SHP77 (cell line): ENCODE measurements at regions not wholly inside any gene's neighbourhood (a gene's known extent, or its start where the extent isn't known, plus 50 kb on each side); places are given as distances from the start of the nearest gene placed in this dataset.

ENCODE experiments used
- DNase-seq, 2 experiments: peaks; one replicate each; lab custom pipeline; 2025; lab: John Stamatoyannopoulos, UW

GRCh38 chr11:134478176-134478575 is 66.1 kb upstream of the B3GAT1 start:
- no peak for DNase-seq

DNA sequence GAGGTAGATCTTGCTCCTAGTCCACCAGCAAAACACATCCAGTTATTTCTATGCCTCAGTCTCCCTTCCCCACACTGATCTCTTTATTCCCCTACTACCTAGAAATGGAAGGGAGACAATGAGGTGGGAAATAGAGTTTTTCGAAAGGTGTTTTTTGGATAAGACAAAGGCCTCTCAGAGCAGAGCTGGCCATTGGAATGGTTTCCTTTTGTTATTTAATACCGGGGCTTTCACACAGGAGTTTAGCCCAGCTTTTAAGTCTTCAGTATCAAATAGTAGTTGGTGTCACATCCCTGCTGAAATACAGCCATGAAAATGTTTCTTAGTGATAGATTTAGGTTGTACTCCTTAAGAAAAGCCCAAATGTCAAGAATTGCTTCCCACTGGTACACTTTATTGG is 65.4 kb upstream of the B3GAT1 start:
- DNase-seq, result no peak

- no peak for DNase-seq
Observed at GRCh38 chr11:134476435-134477021, 64.5 kb upstream of the B3GAT1 start.

DNA sequence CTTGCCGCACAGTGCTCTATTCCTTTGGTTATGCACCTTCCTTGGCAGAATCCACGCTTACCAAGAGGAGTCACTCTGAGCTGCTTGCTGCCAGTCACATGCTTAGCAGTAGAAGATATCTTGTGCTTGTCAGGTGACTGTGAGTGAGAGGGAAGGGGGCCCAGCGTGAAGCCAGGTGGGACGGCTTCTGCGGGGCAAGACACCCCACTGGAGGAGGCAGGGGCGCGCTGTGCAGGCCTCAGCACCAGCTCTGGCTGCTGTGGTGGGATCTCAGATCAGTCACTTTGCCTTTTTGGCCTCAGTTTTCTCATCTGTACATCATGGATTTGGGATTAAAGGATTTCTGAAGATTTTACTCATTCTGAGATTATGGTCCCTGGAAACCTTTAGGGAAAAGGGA is 63.9 kb upstream of the B3GAT1 start:
- DNase-seq, result no peak

- no peak for DNase-seq
Observed at GRCh38 chr11:134474942-134475341, 62.9 kb upstream of the B3GAT1 start.

DNA sequence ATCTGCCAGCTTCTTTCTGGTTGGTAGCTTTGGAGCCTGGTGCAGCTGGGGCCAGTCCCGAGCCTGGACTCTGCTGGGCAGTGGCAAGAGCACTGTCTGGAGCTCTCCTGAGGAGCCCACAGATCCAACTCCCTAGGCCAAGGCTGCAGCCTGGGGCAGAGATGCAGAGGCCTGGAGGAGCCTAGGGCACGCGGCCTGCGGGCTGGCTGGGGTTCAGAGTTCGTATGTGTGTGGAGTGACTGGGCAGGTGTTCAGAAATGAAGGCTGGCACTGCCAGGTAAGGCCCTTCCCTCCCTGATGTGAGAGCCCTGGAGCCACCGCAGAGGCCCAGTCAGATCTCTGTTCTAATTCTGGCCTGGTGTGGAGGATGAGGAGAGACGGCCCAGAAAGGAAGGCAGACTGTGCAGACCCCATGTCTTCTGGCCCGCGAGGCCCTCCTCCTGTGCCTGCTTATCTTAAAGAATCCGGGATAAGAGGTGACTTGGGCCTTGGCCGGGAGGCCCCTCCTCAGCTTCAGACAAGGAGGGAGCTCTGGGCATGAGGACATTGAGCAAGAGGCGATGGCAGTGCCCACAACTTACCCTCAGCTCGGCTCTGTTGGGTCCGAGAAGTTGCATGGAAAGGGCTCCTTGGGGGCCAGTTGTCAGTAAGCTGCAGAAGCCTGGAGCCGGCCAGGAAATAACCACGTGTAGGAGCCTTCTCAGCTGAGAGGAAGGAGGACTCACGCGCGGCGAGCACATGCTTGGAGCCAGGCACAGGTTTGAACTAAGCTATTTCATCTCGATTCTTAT is 62.2 kb upstream of the B3GAT1 start:
- DNase-seq, result no peak

- no peak for DNase-seq
Observed at GRCh38 chr11:134471716-134472455, 59.8 kb upstream of the B3GAT1 start.

DNA sequence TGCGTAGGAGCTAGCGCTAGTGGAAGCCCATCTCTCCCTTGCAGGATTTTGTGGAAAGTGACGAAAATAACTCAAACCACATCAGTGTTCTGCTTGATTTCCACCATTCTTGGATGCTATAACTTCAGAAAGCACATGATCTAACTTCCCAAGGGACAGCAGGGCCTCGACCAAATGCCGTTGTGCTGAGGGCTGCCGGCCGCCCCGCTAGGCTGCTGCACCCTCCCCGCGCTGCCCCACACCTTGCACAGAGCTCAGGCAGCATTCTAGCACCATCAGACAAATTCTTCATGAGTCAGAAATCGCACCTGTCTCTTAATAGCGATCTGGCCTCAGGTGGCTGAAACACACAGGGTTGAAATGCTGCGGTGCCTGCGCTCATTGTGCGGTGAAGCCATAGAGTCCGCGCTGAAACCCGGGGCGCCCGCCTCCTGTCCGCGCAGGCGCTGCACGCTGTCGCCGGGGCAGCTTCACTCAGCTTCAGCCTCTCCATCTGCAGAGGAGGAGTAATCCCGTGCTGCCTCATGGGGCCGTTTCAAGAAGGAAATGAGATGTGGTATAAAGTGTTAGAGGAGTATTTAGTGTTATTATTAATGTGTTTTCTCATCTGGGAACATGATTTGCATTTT is 59.2 kb upstream of the B3GAT1 start:
- no peak for DNase-seq

GRCh38 chr11:134470238-134470637 is 58.2 kb upstream of the B3GAT1 start:
- DNase-seq, result no peak

DNA sequence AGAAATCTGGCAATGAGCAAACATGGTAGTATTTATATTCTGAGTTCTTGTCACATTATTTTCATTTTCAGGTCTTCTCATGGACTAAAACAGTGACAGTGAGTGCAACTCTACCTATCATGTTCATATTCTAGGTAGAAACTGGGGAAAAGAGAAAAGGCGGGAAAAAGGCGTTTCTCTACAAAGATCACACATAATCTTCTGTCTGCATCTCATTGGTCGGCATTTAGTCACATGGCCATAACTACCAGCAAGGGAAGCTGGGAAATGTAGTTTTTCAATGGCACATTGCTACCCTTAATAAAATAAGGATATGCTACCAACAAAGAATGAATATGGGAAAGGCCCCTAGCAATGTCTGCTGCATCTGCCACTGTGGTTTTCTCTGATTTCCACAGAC is 57.6 kb upstream of the B3GAT1 start:
- DNase-seq, result no peak

GRCh38 chr11:134468796-134469195 is 56.8 kb upstream of the B3GAT1 start:
- no peak for DNase-seq

- DNase-seq, result no peak
Observed at GRCh38 chr11:134468081-134468668, 56.1 kb upstream of the B3GAT1 start.

- DNase-seq, result no peak
Observed at GRCh38 chr11:134466610-134467567, 54.8 kb upstream of the B3GAT1 start.

- no peak for DNase-seq
Observed at GRCh38 chr11:134466156-134466555, 54.1 kb upstream of the B3GAT1 start.

- DNase-seq, result no peak
Observed at GRCh38 chr11:134464981-134465730, 53.1 kb upstream of the B3GAT1 start.

DNA sequence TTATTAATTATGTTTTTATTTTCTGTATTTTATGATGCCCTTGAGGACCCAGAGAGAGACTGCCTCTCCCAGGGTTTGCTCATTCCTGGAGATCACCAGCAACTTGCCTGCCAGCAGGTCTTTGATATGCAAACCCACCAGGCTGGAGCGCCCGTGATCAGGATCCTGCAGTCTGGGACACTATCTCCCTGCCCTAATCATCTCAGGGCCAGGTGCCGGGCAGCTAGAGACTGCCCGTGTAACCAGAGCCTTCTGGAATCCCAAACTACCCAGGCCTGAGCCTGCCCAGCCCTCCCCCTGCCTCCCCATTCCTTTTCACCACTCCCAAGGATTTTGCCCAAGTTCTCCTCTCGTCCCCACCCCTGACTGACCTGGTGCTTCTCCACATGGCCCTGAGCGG is 52.2 kb upstream of the B3GAT1 start:
- DNase-seq, result no peak

- no peak for DNase-seq
Observed at GRCh38 chr11:134463716-134464115, 51.7 kb upstream of the B3GAT1 start.
